HL-60 (cell line): ENCODE measurements at regions not wholly inside any gene's neighbourhood (a gene's known extent, or its start where the extent isn't known, plus 50 kb on each side); places are given as distances from the start of the nearest gene placed in this dataset.

Source experiments
- GABPA ChIP-seq: IDR thresholded peaks from 2 replicates; pipeline ENCODE4 v1.6.1; 2012; ENCODE audit warnings: low read depth
- POLR2AphosphoS5 ChIP-seq: IDR thresholded peaks from 2 replicates; pipeline ENCODE4 v1.6.1; 2012; ENCODE audit warnings: low read depth
- SPI1 ChIP-seq: IDR thresholded peaks from 2 replicates; pipeline ENCODE4 v1.6.1; 2012; ENCODE audit warnings: low read depth, mild to moderate bottlenecking, borderline replicate concordance
- TF ChIP-seq, protein P1 (sequence below): IDR thresholded peaks from one replicate; pipeline ENCODE4 v1.5.1; 2011; ENCODE audit warnings: low read length, control low read depth, inconsistent platforms; ENCODE audit not compliant: insufficient read depth
- TF ChIP-seq, protein P2 (sequence below): IDR thresholded peaks from 2 replicates; pipeline ENCODE4 v1.6.1; 2012; ENCODE audit warnings: low read depth; ENCODE audit not compliant: insufficient replicate concordance

- TF ChIP-seq, protein P1, sequence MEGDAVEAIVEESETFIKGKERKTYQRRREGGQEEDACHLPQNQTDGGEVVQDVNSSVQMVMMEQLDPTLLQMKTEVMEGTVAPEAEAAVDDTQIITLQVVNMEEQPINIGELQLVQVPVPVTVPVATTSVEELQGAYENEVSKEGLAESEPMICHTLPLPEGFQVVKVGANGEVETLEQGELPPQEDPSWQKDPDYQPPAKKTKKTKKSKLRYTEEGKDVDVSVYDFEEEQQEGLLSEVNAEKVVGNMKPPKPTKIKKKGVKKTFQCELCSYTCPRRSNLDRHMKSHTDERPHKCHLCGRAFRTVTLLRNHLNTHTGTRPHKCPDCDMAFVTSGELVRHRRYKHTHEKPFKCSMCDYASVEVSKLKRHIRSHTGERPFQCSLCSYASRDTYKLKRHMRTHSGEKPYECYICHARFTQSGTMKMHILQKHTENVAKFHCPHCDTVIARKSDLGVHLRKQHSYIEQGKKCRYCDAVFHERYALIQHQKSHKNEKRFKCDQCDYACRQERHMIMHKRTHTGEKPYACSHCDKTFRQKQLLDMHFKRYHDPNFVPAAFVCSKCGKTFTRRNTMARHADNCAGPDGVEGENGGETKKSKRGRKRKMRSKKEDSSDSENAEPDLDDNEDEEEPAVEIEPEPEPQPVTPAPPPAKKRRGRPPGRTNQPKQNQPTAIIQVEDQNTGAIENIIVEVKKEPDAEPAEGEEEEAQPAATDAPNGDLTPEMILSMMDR, result no peak
- TF ChIP-seq GABPA, result no peak
- no peak for TF ChIP-seq POLR2AphosphoS5
- TF ChIP-seq, protein P2, sequence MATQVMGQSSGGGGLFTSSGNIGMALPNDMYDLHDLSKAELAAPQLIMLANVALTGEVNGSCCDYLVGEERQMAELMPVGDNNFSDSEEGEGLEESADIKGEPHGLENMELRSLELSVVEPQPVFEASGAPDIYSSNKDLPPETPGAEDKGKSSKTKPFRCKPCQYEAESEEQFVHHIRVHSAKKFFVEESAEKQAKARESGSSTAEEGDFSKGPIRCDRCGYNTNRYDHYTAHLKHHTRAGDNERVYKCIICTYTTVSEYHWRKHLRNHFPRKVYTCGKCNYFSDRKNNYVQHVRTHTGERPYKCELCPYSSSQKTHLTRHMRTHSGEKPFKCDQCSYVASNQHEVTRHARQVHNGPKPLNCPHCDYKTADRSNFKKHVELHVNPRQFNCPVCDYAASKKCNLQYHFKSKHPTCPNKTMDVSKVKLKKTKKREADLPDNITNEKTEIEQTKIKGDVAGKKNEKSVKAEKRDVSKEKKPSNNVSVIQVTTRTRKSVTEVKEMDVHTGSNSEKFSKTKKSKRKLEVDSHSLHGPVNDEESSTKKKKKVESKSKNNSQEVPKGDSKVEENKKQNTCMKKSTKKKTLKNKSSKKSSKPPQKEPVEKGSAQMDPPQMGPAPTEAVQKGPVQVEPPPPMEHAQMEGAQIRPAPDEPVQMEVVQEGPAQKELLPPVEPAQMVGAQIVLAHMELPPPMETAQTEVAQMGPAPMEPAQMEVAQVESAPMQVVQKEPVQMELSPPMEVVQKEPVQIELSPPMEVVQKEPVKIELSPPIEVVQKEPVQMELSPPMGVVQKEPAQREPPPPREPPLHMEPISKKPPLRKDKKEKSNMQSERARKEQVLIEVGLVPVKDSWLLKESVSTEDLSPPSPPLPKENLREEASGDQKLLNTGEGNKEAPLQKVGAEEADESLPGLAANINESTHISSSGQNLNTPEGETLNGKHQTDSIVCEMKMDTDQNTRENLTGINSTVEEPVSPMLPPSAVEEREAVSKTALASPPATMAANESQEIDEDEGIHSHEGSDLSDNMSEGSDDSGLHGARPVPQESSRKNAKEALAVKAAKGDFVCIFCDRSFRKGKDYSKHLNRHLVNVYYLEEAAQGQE, result no peak
- no peak for TF ChIP-seq SPI1
Measured at GRCh38 chr1:25040122-25040685, 110.1 kb upstream of the RUNX3 start.
